ENCODE measurements at regions not wholly inside any gene's neighbourhood (a gene's known extent, or its start where the extent isn't known, plus 50 kb on each side); places are given as distances from the start of the nearest gene placed in this dataset.

DNA sequence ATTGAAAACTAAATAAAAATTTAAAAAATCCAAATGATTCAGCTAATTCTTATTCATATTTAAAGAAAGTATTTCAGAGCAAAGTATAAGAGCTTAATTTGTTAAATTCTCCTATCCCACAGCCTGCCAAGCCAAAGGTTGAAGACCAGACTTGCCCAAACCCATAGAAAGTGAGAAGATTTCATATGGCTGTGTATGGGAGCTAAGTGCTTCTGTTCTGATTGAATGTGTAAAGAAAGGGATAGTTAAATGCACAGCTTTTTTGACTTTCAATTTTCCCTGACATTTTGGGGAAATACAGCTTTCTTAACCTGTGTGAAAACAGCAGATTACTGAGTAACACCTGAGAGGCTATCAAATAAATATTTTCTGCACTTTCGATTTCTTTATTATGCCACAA is 125.0 kb upstream of the MTAP start:
- no peak overlapping the region for H3K4me3 ChIP-seq (ENCODE audit: low read depth, low read length)
- H3K4me1 ChIP-seq (ENCODE audit: insufficient read depth), result no peaks in the 10 kb centered on the region
- no peak for DNase-seq (ENCODE audit: extremely low spot score)
- WGBS, result 87% methylated on average over 1 of the region's 1 CpG
- no peak overlapping the region for H3K27ac ChIP-seq (ENCODE audit: low read depth)
- no peaks in the 10 kb centered on the region for H3K36me3 ChIP-seq (ENCODE audit: insufficient read depth)

DNA sequence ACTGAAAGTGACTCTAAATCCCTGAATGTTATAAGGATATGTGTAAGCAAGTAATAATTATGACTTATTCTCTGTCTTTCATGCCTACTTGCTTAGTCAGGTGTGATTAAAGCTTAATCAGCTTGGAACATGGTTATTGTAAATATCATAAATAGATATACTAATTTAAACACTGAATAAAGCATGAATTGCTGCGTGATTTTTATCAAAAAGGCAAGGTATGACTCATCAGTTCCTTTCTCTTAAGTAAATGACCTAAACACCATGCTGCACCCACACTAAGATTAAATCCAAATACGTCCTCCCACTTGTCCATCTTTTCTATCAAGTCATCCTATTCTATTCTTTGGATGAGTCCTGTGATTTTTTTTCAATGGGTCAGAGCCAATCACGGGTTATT is 124.6 kb upstream of the MTAP start:
- no peaks in the 10 kb centered on the region for H3K4me1 ChIP-seq (ENCODE audit: insufficient read depth)
- no peak for DNase-seq (ENCODE audit: extremely low spot score)
- WGBS, result 60% methylated on average over 3 of the region's 3 CpGs
- no peak overlapping the region for H3K4me3 ChIP-seq (ENCODE audit: low read depth, low read length)
- H3K36me3 ChIP-seq (ENCODE audit: insufficient read depth), result no peaks in the 10 kb centered on the region
- no peak overlapping the region for H3K27ac ChIP-seq (ENCODE audit: low read depth)

DNA sequence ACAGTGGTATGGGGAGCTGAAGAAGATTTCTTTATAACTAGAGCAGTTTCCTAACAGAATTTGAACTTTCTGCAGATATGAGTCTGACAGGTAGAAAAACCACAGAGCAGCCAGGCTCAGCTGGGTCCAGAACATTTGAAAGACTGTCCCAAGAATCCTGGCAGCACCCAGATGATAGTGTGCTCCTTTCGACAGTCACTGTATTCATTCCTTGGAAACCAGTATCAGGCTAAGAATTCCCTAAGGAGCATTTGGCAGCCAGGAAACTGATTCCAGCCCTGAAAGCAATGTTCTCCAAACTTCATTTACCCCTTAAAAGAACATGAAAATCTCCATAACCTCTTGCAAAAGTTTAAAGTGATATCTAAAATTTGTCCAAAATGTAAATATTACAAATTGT is 123.0 kb upstream of the MTAP start:
- 33% methylated on average over 1 of the region's 1 CpG for WGBS
- DNase-seq (ENCODE audit: extremely low spot score), result no peak
- no peaks in the 10 kb centered on the region for H3K36me3 ChIP-seq (ENCODE audit: insufficient read depth)
- H3K4me1 ChIP-seq (ENCODE audit: insufficient read depth), result no peaks in the 10 kb centered on the region
- no peak overlapping the region for H3K27ac ChIP-seq (ENCODE audit: low read depth)
- no peak overlapping the region for H3K4me3 ChIP-seq (ENCODE audit: low read depth, low read length)

DNA sequence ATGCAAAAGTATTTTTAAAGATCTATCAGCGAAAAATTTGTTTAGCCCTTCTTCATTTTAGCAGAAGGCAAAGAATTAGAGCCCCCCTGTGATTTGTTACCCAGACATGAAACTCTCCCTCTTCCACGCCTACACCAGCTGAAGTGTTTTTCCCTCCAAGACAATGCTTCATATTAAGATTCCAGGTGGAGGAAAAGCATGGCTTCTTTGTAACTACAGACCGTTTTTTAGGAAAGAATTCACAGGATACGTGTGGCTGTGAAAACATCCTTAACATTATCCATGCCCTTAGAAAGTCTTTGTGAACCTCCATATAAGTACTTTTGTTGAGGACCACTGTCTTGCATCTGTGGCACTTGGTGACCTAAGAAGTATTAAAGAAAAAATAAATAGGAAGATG is 121.8 kb upstream of the MTAP start:
- DNase-seq (ENCODE audit: extremely low spot score), result no peak
- 87% methylated on average over 4 of the region's 4 CpGs for WGBS
- Histone ChIP-seq H3K27ac (ENCODE audit: low read depth) (no peak overlapping the region), H3K4me3 (ENCODE audit: low read depth, low read length) (no peak overlapping the region), H3K4me1 (ENCODE audit: insufficient read depth) (no peaks in the 10 kb centered on the region), H3K36me3 (ENCODE audit: insufficient read depth) (no peaks in the 10 kb centered on the region)

DNA sequence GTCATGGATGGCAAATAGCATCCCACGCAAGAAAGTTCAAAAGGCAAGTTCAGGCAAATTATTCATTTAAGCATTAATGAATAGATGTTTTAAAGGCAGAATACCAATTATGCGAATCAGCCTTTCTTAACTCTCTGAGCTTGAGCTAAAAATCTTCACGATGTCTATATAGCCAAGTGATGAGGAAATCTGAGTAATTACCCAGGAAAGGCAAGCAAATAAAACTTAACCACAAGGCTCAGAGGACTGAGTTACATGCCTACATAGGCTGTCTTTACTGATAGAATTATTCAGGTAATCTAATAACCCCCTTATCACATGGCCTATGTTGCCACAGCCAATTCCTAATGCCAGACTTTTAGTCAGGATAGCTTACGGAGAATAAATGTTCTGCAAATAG is 120.8 kb upstream of the MTAP start:
- WGBS, result 77% methylated on average over 4 of the region's 4 CpGs
- DNase-seq (ENCODE audit: extremely low spot score), result no peak
- Histone ChIP-seq H3K27ac (ENCODE audit: low read depth) (no peak overlapping the region), H3K36me3 (ENCODE audit: insufficient read depth) (no peaks in the 10 kb centered on the region), H3K4me1 (ENCODE audit: insufficient read depth) (no peaks in the 10 kb centered on the region), H3K4me3 (ENCODE audit: low read depth, low read length) (no peak overlapping the region)

DNA sequence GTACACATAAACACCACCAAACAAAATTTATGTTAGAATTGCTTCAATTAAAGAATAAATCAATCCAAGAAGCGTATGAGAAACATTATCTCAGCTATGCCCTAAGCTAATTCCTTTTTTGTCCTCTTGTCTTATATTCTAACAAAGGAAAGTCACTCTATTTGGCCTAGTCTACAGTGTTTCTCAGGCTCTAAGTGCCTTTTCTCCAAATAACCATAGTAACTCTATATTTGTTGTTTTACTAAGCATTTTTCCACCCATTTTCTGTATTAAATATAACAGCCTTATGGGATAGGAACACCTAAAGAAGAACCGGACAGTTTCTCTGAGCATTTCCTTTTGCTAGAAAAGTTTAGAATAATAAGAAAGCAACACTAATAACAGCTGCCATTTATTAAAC is 120.1 kb upstream of the MTAP start:
- no peaks in the 10 kb centered on the region for H3K36me3 ChIP-seq (ENCODE audit: insufficient read depth)
- no peak for DNase-seq (ENCODE audit: extremely low spot score)
- no peaks in the 10 kb centered on the region for H3K4me1 ChIP-seq (ENCODE audit: insufficient read depth)
- 85% methylated on average over 2 of the region's 2 CpGs for WGBS
- no peak overlapping the region for H3K27ac ChIP-seq (ENCODE audit: low read depth)
- H3K4me3 ChIP-seq (ENCODE audit: low read depth, low read length), result no peak overlapping the region

DNA sequence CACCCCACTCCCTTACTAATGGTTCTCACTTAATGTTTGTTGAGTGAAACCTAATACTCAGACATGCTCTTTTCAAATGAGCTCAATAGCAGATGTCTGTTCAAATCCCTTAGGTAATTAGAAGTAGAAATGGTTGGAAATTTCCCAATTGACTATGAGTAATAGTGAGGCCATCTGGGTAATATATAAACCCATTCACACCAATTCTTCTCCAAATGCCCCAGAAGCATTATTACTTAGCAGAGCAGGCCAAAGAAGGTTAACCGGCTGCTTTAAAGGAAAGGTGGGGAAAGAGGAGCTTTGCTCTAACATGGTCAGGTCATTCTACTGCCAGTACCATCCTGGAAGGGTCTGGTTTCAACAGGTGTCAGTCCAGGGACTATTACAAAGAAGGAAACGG is 119.5 kb upstream of the MTAP start:
- Histone ChIP-seq H3K27ac (ENCODE audit: low read depth) (no peak overlapping the region), H3K36me3 (ENCODE audit: insufficient read depth) (no peaks in the 10 kb centered on the region), H3K4me3 (ENCODE audit: low read depth, low read length) (no peak overlapping the region), H3K4me1 (ENCODE audit: insufficient read depth) (no peaks in the 10 kb centered on the region)
- no peak for DNase-seq (ENCODE audit: extremely low spot score)
- 86% methylated on average over 2 of the region's 2 CpGs for WGBS

DNA sequence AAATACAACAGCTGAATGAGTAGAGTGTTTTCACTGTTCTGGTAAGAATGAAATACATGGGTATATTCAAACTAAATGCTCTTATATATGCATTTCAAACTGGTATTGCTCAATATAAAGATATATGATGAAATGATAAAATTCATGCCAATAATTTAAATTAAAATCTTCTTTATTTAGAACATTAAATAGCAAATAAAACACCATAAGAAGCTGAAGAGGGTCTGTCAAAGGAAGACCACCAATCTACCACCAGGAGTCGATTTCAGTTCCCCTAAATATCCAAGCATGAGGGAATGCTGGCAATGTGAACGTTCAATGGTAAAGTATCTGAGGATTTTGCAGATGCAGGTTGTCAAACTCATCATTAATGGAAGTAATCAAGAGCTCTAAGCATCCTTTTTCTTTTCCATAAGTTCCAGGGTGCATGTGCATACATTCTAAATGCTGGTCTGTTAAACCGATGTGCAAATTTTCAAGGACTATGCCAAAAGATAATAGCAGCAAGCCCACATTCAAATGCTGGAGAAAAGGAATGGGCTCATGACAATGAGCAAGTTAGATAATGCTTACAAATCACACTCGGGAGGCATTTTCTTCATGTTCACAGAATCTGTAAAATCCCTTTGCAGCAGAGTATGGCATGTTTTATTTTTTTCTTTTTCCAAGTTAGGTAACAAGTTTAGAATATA is 118.8 kb upstream of the MTAP start:
- 78% methylated on average over 4 of the region's 4 CpGs for WGBS
- Histone ChIP-seq H3K36me3 (ENCODE audit: insufficient read depth) (no peaks in the 10 kb centered on the region), H3K4me3 (ENCODE audit: low read depth, low read length) (no peak overlapping the region), H3K4me1 (ENCODE audit: insufficient read depth) (no peaks in the 10 kb centered on the region), H3K27ac (ENCODE audit: low read depth) (no peak overlapping the region)
- DNase-seq (ENCODE audit: extremely low spot score), result no peak

DNA sequence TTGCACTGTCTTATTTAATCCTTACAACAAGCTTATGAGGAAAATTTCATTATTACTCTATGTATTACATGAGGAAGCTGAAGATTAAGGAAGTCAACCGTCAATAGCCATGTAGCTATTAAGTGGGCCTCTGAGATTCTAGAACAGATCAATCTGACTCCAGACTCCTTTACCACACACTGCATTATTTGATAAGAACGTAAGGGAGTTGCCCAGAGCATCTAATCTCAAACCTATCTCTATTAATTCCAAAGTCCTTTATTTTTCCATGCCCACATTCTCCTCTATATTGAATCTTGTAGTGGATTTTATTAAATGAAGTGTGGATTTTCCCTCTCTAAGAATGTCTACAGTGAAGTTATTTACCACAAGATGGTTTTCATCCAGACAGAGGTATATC is 118.2 kb upstream of the MTAP start:
- Histone ChIP-seq H3K27ac (ENCODE audit: low read depth) (no peak overlapping the region), H3K36me3 (ENCODE audit: insufficient read depth) (no peaks in the 10 kb centered on the region), H3K4me1 (ENCODE audit: insufficient read depth) (no peaks in the 10 kb centered on the region), H3K4me3 (ENCODE audit: low read depth, low read length) (no peak overlapping the region)
- DNase-seq (ENCODE audit: extremely low spot score), result no peak
- WGBS, result 67% methylated on average over 2 of the region's 2 CpGs

DNA sequence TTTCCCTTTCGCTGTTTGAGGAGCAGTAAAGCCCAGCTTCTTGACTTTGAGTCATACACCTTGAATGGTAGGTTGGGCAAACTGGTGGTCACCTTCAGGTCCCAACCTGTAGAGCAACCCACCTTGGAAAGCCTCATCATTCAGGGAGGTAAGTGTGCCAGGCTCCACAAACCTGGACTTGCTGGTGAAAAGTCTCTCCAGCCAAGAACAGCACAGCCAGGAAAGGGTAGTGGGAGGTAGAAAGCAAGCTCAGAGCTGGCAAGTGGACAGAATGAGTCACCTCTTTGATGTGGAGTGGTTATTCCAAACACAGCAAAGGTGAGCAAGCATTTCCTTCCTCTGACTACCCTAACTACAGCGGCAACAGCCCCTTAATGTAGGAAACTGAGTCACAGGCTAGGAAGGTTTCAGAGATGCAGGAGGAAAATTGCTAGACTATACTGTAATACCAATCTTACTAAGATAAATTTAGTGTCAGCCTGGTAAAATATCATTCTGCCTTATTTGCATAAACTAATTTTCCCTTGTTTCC is 117.5 kb upstream of the MTAP start:
- 60% methylated on average over 2 of the region's 2 CpGs for WGBS
- Histone ChIP-seq H3K27ac (ENCODE audit: low read depth) (no peak overlapping the region), H3K4me3 (ENCODE audit: low read depth, low read length) (no peak overlapping the region), H3K4me1 (ENCODE audit: insufficient read depth) (no peaks in the 10 kb centered on the region), H3K36me3 (ENCODE audit: insufficient read depth) (no peaks in the 10 kb centered on the region)
- no peak for DNase-seq (ENCODE audit: extremely low spot score)

DNA sequence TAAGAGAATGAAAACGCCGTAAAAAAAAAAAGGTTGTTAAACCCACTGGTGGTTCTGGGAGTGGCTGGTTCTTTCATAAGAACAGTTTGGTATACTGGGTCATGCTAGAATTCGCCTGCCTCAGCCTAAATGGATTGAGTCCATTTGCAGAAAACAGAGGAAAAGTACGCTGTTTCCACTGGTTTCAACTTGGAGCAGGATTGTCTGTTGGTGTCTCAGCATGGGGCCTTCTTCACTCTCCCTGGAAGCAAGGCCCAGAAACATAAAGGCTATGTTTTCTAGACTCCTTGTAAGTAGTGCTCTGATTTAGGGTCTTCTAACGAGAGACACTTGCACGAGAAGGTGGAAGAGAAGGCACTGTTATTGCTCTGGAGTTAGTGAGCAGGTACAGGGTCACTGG is 116.9 kb upstream of the MTAP start:
- DNase-seq (ENCODE audit: extremely low spot score), result no peak
- Histone ChIP-seq H3K4me1 (ENCODE audit: insufficient read depth) (no peaks in the 10 kb centered on the region), H3K36me3 (ENCODE audit: insufficient read depth) (no peaks in the 10 kb centered on the region), H3K27ac (ENCODE audit: low read depth) (no peak overlapping the region), H3K4me3 (ENCODE audit: low read depth, low read length) (no peak overlapping the region)
- WGBS, result 90% methylated on average over 6 of the region's 6 CpGs

DNA sequence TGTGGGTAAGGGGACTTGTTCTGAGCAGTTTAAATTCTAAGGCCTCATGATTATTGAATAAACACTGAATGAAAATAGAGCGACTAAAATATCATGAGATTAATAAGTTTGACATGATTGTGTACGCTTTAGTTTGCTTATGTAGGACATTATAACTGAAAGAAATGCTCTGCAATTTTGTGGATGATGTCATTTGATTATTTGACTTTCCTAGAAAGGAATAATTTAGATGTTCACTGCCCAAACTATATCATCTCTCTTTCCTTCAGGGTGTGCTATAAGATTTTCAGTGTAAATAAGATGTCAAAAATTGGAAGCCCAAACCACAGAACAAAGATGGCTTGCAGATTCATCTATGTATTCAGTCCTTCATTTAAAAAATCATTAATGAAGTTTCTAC is 115.7 kb upstream of the MTAP start:
- H3K36me3 ChIP-seq (ENCODE audit: insufficient read depth), result no peaks in the 10 kb centered on the region
- no peaks in the 10 kb centered on the region for H3K4me1 ChIP-seq (ENCODE audit: insufficient read depth)
- H3K4me3 ChIP-seq (ENCODE audit: low read depth, low read length), result no peak overlapping the region
- no peak overlapping the region for H3K27ac ChIP-seq (ENCODE audit: low read depth)
- no peak for DNase-seq (ENCODE audit: extremely low spot score)
- 66% methylated on average over 2 of the region's 2 CpGs for WGBS

DNA sequence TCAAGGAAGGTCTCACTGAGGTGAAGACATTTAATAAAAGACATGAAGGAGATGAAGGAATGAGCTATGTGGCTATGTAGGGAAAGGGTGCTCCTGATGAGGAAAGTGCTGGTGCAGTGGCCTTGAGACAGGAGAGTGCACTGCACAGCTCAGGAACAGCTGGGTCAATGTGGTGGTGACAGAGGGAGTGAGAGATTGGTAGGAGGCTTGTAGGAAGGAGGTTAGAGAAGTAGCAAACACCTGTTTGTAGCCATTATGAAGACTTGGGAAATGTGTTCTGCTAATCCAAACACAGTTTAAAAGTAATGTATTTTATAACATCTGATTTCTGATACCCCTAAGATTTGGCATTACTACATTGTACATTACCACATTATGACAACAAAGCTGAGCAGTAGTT is 115.1 kb upstream of the MTAP start:
- Histone ChIP-seq H3K27ac (ENCODE audit: low read depth) (no peak overlapping the region), H3K4me3 (ENCODE audit: low read depth, low read length) (no peak overlapping the region), H3K4me1 (ENCODE audit: insufficient read depth) (no peaks in the 10 kb centered on the region), H3K36me3 (ENCODE audit: insufficient read depth) (no peaks in the 10 kb centered on the region)
- DNase-seq (ENCODE audit: extremely low spot score), result no peak

DNA sequence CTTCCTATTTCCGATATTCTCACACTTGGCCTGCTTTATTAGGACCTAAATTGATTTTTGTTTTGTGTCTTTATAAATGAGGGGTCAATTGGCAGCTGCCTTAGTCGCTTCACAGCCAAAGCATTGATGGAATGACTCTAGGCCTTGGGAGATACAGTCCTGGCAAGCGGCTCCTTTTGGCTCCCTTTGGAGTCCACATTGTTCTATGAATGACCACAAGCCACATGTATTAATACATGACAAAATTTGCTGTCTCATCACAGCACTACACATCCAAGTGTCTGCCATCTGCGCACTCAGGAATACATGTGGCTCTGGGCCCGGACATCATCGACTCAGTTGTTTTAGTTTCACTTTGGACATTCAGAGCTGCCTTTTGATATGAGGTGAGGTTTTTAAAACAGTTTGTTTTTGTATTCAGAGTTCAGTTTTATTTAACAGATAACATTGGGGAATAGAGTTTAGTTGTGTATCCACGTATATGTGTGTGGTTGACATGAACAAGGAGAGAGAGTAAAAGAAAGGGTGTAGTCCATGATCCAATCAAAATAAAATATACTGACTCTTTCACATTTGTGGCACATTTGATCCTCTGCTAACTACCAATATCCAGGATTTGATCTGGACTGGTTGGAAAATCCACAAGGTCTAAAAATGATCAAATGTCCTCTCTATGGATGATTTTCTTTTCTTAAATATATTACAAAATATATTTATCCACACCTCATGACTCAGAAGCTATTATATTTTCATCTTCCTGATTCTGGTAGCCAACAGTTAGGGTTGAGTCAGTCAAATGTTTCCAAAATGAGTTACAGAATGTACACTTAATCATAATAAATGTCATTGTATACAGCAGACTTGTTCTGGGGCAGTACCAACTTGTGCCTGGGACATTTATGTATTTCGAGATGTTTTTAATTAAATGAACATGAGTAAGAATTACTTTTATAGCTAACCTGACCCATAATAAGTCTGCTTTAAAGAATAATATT is 114.0 kb upstream of the MTAP start:
- no peak overlapping the region for H3K4me3 ChIP-seq (ENCODE audit: low read depth, low read length)
- 65% methylated on average over 8 of the region's 8 CpGs for WGBS
- no peak overlapping the region for H3K27ac ChIP-seq (ENCODE audit: low read depth)

More for the DNA sequence above, 114.0 kb upstream of the MTAP start:
- no peaks in the 10 kb centered on the region for H3K36me3 ChIP-seq (ENCODE audit: insufficient read depth)
- H3K4me1 ChIP-seq (ENCODE audit: insufficient read depth), result no peaks in the 10 kb centered on the region
- DNase-seq (ENCODE audit: extremely low spot score), result no peak
